ENCODE measurements at regions not wholly inside any gene's neighbourhood (a gene's known extent, or its start where the extent isn't known, plus 50 kb on each side); places are given as distances from the start of the nearest gene placed in this dataset.
"Not testable (repeated sequence)": the region's sequence is repeated elsewhere in the genome, so short reads cannot be mapped to it uniquely, and the experiment has no call there.

- DNase-seq; intact Hi-C loops (cut with DNase I): not testable (repeated sequence)
These were observed 184.9 kb downstream of the SPATA31A6 start for GRCh38 chr9:42368279-42368881.

- intact Hi-C loops (cut with DNase I); DNase-seq: not testable (repeated sequence)
These were observed 186.7 kb downstream of the SPATA31A6 start for GRCh38 chr9:42370172-42370571.

GRCh38 chr9:42371417-42371816 lies 188.0 kb downstream of the SPATA31A6 start:
- intact Hi-C loops (cut with DNase I); DNase-seq: not testable (repeated sequence)

GRCh38 chr9:42377530-42378417 lies 194.3 kb downstream of the SPATA31A6 start:
- intact Hi-C loops (cut with DNase I), result not testable (repeated sequence)
- peak in 2 of 10 donors; percentile 60 to 64 for DNase-seq

DNA sequence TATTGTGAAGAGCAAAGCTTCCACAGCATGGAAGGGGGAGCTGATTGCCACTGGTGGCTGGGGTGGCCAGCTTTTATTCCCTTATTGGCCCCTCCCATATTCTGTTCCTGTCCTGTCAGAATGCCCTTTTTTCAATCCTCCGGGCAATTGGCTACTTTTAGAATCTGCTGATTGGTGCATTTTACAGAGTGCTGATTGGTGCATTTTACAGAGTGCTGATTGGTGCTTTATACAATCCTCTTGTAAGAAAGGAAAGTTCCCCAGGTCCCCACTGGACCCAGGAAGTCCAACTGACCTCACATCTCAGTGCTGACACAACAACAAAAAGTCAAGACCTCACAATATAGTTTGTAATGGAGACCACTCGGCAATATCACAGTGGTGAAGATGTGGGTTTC lies 195.0 kb downstream of the SPATA31A6 start:
- intact Hi-C loops (cut with DNase I), result no loop called here

GRCh38 chr9:42379602-42380001 lies 196.1 kb downstream of the SPATA31A6 start:
- intact Hi-C loops (cut with DNase I); DNase-seq: not testable (repeated sequence)

More for the DNA sequence above, 195.0 kb downstream of the SPATA31A6 start:
- DNase-seq, result no peak

DNA sequence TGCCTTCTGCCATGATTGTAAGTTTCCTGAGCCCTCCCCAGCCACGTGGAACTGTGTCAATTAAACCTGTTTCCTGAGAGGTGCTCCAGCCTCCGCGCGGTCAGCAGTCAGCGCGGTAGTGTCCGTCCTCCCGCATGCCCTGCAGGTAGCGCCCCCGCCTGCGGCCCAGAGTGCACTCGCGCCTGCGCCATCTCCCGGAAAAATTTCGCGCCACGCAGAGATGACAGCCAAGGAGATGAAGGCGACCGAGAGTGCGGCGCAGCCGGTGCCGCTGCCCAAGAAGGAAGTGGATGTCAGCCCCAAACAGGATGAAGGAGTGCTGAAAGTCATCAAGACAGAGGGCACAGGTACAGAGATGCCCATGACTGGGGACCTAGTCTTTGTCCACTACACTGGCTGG lies 201.1 kb downstream of the SPATA31A6 start:
- intact Hi-C loops (cut with DNase I), result not testable (repeated sequence)

DNA sequence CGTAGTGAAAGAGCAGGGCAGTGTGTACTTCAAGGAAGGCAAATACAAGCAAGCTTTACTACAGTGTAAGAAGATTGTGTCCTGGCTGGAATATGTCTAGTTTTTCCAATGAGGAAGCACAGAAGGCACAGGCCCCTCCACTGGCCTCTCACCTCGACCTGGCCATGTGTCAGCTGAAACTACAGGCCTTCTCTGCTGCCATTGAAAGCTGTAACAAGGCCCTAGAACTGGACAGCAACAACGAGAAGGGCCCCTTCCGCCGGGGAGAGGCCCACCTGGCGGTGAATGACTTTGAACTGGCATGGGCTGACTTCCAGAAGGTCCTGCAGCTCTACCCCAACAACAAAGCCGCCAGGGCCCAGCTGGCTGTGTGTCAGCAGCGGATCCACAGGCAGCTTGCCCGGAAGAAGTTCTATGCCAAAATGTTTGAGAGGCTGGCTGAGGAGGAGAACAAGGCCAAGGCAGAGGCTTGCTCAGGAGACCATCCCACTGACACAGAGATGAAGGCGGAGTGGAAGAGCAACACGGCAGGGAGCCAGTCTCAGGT lies 202.2 kb downstream of the SPATA31A6 start:
- intact Hi-C loops (cut with DNase I), result not testable (repeated sequence)
- DNase-seq, result peak in 8 of 10 donors; percentile 21 to 89 (median 50)

More for the DNA sequence above, 201.1 kb downstream of the SPATA31A6 start:
- DNase-seq, result peak in 3 of 10 donors; percentile 63 to 73 (median 67)

- intact Hi-C loops (cut with DNase I), result no loop called here
- no peak for DNase-seq
These were observed 203.0 kb downstream of the SPATA31A6 start for GRCh38 chr9:42386477-42386876.

DNA sequence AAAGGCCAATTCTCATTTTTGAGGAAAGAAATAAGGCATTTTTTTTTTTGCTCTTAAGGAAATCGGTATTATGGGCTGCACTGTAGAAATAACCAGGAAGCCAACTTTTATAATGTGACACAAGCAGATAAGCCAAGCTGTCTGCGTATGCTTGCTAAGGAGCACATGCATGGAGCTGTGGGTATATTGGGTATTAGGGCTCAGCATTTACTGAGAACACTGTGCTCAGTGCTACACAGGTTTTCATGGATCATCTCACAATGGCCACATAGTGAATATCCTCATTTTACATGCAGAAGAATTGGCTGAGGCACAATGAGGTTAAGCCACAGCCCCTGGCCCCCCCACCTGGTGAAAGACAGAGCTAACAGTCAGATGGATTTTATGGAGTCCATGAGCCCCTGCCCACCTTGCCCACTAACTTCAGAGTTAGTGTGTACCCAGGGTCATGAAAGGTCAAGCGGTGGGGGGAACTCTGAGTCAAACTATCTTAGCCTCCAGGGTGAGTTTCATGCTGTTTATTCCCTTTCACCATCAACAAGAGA lies 204.8 kb downstream of the SPATA31A6 start:
- peak in 2 of 10 donors; percentile 46 to 72 for DNase-seq
- intact Hi-C loops (cut with DNase I), result no loop called here

- intact Hi-C loops (cut with DNase I), result no loop called here
These were observed 205.4 kb downstream of the SPATA31A6 start for GRCh38 chr9:42388846-42389245.

DNA sequence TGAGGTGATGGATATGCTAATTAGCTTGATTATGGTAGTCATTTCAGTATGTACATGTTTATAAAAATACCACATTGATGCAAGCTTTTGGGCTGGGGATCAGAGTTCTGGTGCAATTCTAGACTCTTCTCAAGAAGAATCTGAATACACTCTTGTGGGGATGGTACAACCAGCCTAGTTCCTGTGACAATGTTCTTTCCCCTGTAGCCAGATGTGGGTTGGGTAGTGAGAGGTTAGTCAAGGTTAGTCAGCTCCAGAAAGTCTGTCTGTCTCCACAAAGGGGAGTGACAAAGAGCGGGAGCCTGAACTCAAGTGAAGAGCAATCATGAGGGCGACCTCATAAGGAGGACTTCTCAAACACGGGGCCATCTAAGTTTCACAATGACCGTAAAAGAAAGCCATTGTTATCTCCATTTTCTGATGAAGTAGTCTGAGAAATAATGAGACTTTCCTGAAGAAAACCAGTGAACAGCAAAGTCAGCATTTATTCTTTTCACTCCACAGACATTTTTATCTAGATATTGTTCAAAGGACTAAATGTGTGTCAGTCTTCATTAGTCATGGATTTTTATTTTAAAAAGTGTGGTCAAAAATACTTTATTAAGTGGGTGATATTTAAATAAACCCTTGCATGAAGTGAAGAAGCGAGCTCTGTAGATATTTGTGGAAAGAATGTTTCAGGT lies 209.5 kb downstream of the SPATA31A6 start:
- DNase-seq; intact Hi-C loops (cut with DNase I): not testable (repeated sequence)

More at GRCh38 chr9:42388846-42389245, 205.4 kb downstream of the SPATA31A6 start:
- no peak for DNase-seq

GRCh38 chr9:42396318-42396717 lies 212.9 kb downstream of the SPATA31A6 start:
- intact Hi-C loops (cut with DNase I), result no loop called here
- DNase-seq, result peak in 1 of 10 donors; percentile 44

GRCh38 chr9:42397336-42397735 lies 213.9 kb downstream of the SPATA31A6 start:
- intact Hi-C loops (cut with DNase I); DNase-seq: not testable (repeated sequence)

- not testable (repeated sequence) for DNase-seq
These were observed 219.5 kb downstream of the SPATA31A6 start for GRCh38 chr9:42402919-42403318.

GRCh38 chr9:42409581-42409980 lies 226.1 kb downstream of the SPATA31A6 start:
- intact Hi-C loops (cut with DNase I); DNase-seq: not testable (repeated sequence)

More at GRCh38 chr9:42402919-42403318, 219.5 kb downstream of the SPATA31A6 start:
- intact Hi-C loops (cut with DNase I), result not testable (repeated sequence)

- intact Hi-C loops (cut with DNase I); DNase-seq: not testable (repeated sequence)
These were observed 228.9 kb downstream of the SPATA31A6 start for GRCh38 chr9:42412354-42412753.

DNA sequence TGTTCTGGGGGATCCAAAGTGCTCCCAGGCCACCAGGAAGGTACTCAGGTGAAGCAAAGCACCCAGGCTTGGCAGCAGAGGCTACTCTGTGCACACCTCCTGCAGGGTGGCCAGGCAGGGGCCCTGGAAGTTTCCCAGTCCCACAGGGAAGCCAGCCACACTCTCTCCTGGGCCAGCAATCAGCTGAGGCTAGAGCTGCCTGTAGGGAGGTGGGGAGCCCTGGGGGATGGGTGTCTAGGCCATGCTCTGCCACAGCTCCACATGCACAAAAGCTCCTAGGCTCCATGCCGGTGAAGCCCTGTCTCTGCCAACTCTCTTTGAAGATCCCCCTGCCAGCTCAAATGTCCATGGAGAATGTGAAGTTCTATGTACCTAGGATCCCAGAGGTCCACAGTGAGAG lies 231.4 kb downstream of the SPATA31A6 start:
- DNase-seq; intact Hi-C loops (cut with DNase I): not testable (repeated sequence)

DNA sequence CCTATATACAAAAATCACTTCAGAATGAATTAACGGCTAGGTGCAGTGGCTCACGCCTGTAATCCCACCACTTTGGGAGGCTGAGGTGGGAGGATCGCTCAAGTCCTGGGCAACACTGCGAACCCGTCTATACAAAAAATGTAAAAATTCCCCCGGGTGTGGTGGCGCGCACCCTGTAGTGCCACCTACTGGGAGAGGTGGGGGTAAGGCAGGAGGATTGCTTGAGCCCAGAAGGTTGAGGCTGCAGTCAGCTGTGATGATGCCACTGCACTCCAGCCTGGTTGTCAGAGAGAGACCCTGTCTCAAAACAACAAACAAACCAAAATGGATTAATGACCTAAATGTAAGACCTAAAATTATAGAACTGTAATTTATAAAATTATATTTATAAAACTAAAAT lies 236.2 kb downstream of the SPATA31A6 start:
- intact Hi-C loops (cut with DNase I); DNase-seq: not testable (repeated sequence)

GRCh38 chr9:42420324-42420723 lies 236.9 kb downstream of the SPATA31A6 start:
- DNase-seq; intact Hi-C loops (cut with DNase I): not testable (repeated sequence)
